GM10248 (cell line): ENCODE measurements at regions not wholly inside any gene's neighbourhood (a gene's known extent, or its start where the extent isn't known, plus 50 kb on each side); places are given as distances from the start of the nearest gene placed in this dataset.

Source experiments
- CTCF ChIA-PET: fragments of 300-600 bp; sonication (Branson Sonifier 250); formaldehyde crosslinking; extraction: SDS; loops from one replicate; lab custom pipeline; 2021; ENCODE audit warnings: antibody characterized with exemption; lab: Yijun Ruan, JAX
- POLR2A ChIA-PET: fragments of 350-650 bp; sonication (Branson Sonifier 250); formaldehyde crosslinking; extraction: SDS; loops from one replicate; lab custom pipeline; 2020; ENCODE audit warnings: antibody characterized with exemption; lab: Yijun Ruan, JAX
- DNase-seq: peaks from one replicate; pipeline ENCODE4 v3.0.0; 2012; ENCODE audit errors: extremely low spot score
- CTCF ChIP-seq: IDR thresholded peaks from 2 replicates; pipeline ENCODE4 v1.5.1; 2012; ENCODE audit warnings: mild to moderate bottlenecking, low read depth; ENCODE audit errors: extremely low read depth, missing control alignments, control extremely low read depth

- ChIA-PET POLR2A (no interaction called here), CTCF (no interaction called here)
- no peak for TF ChIP-seq CTCF
- no peak for DNase-seq
Measured at GRCh38 chr17:79213305-79213704, 138.7 kb downstream of the ENGASE start.

GRCh38 chr17:79212149-79213087 lies 137.8 kb downstream of the ENGASE start:
- POLR2A ChIA-PET: no interaction called here
- TF ChIP-seq CTCF: no peak
- CTCF ChIA-PET: no interaction called here
- no peak for DNase-seq

- no peak for DNase-seq
- TF ChIP-seq CTCF: no peak
- CTCF ChIA-PET: no interaction called here
Measured at GRCh38 chr17:79211061-79211770, 136.6 kb downstream of the ENGASE start.

GRCh38 chr17:79210638-79211037 lies 136.0 kb downstream of the ENGASE start:
- POLR2A ChIA-PET: no interaction called here
- no peak for DNase-seq
- no peak for TF ChIP-seq CTCF
- CTCF ChIA-PET: no interaction called here

More at GRCh38 chr17:79211061-79211770, 136.6 kb downstream of the ENGASE start:
- POLR2A ChIA-PET: no interaction called here

GRCh38 chr17:79207960-79208359 lies 133.3 kb downstream of the ENGASE start:
- DNase-seq: no peak
- ChIA-PET POLR2A (no interaction called here), CTCF (no interaction called here)
- TF ChIP-seq CTCF: no peak

GRCh38 chr17:79205688-79206205 lies 131.1 kb downstream of the ENGASE start:
- CTCF ChIA-PET: interaction anchor here (1.1 to 1.5 kb wide), 2 partner anchors 17 kb away, joined by 3 read pairs; no protein-coding TSS in a partner anchor
- no peak for TF ChIP-seq CTCF
- POLR2A ChIA-PET: no interaction called here
- DNase-seq: no peak
